GM23338 (cell line): ENCODE measurements at regions not wholly inside any gene's neighbourhood (a gene's known extent, or its start where the extent isn't known, plus 50 kb on each side); places are given as distances from the start of the nearest gene placed in this dataset.
A peak's percentile ranks its signal among the peaks of the same experiment; 100 is the strongest.

Experiments
- CREB1 ChIP-seq: fragments of 250-450 bp; sonication (Bioruptor Pico); IDR thresholded peaks from 2 replicates; pipeline ENCODE4 v1.5.0; 2020; ENCODE audit warnings: low read depth, mild to moderate bottlenecking, moderate library complexity
- CTCF ChIP-seq, 2 experiments: fragments of 200-600 bp in 1 of 2; sonication (generic) in 1 of 2; conservative IDR thresholded peaks; 2 replicates each; pipeline versions ENCODE4 v1.5.1 to v1.6.1; 2016 to 2017; ENCODE audit warnings: antibody characterized with exemption in 2 of 2, low read depth in 2 of 2, mild to moderate bottlenecking in 2 of 2, moderate library complexity in 1 of 2
- ETS1 ChIP-seq: IDR thresholded peaks from 2 replicates; pipeline ENCODE4 v1.6.1; 2016; ENCODE audit warnings: antibody characterized with exemption
- EZH2 ChIP-seq: fragments of 200-600 bp; sonication (generic); IDR thresholded peaks from one replicate; pipeline ENCODE4 v1.8.0; 2017; ENCODE audit warnings: antibody characterized with exemption, mild to moderate bottlenecking, low read depth; ENCODE audit not compliant: unreplicated experiment
- EZH2phosphoT487 ChIP-seq: fragments of 200-600 bp; sonication (generic); IDR thresholded peaks from one replicate; pipeline ENCODE4 v1.8.1; 2018; ENCODE audit warnings: antibody characterized with exemption; ENCODE audit not compliant: unreplicated experiment
- JUNB ChIP-seq: IDR thresholded peaks from one replicate; pipeline ENCODE4 v1.6.1; 2016; ENCODE audit warnings: antibody characterized with exemption; ENCODE audit not compliant: unreplicated experiment
- POLR2AphosphoS5 ChIP-seq: IDR thresholded peaks from 2 replicates; pipeline ENCODE4 v1.6.1; 2016; ENCODE audit warnings: antibody characterized with exemption, low read depth
- REST ChIP-seq: IDR thresholded peaks from one replicate; pipeline ENCODE4 v1.6.1; 2018; ENCODE audit warnings: antibody characterized with exemption; ENCODE audit not compliant: unreplicated experiment
- STAT1 ChIP-seq: IDR thresholded peaks from one replicate; pipeline ENCODE4 v1.6.1; 2016; ENCODE audit warnings: antibody characterized with exemption; ENCODE audit not compliant: unreplicated experiment
- ZNF114 ChIP-seq: fragments of 250-450 bp; sonication (Bioruptor Pico); IDR thresholded peaks from 2 replicates; pipeline ENCODE4 v1.5.0; 2020; ENCODE audit warnings: mild to moderate bottlenecking, moderate library complexity
- ZNF331 ChIP-seq: fragments of 250-450 bp; sonication (Bioruptor Pico); IDR thresholded peaks from 2 replicates; pipeline ENCODE4 v1.5.0; 2020; ENCODE audit warnings: low read depth, mild to moderate bottlenecking, moderate library complexity

GRCh38 chr2:6143812-6144211, 451.6 kb downstream of the SOX11 start:
- TF ChIP-seq CTCF (conservative IDR thresholded peaks at IDR 0.05; ENCODE audit: low read depth in 2 of 2) (no peak), JUNB (no peak), EZH2phosphoT487 (no peak), POLR2AphosphoS5 (no peak), CREB1 (CRISPR knock-in tag) (no peak), EZH2 (no peak), REST (no peak), ZNF114 (CRISPR knock-in tag) (no peak), ETS1 (no peak), STAT1 (no peak), ZNF331 (CRISPR knock-in tag) (peak; percentile 80)
